Endothelial cell of umbilical vein (primary cell): ENCODE measurements at regions not wholly inside any gene's neighbourhood (a gene's known extent, or its start where the extent isn't known, plus 50 kb on each side); places are given as distances from the start of the nearest gene placed in this dataset.

Experiments used
- BruUV-seq: library from RNA; stranded (reverse); fragments of 400-500 nt; replicated peaks from 2 replicates; lab custom pipeline; 2021; lab: Mats Ljungman, UMichigan
- CTCF ChIA-PET: fragments of 300-600, 350-600 bp; sonication (Branson Sonifier 250); formaldehyde crosslinking; loops from one replicate; lab custom pipeline; 2021; ENCODE audit warnings: antibody characterized with exemption, inconsistent platforms; lab: Charles Lee
- POLR2A ChIA-PET: fragments of 300-600, 350-600 bp; sonication (Branson Sonifier 250); formaldehyde crosslinking; loops from one replicate; lab custom pipeline; 2021; ENCODE audit warnings: antibody characterized with exemption, inconsistent platforms; lab: Charles Lee
- DNase-seq: peaks from one replicate; pipeline ENCODE4 v3.0.0-alpha.2; 2011; ENCODE audit warnings: low read depth, low spot score
- FAIRE-seq: peaks from 2 replicates; lab custom pipeline; 2011; peaks lifted over from hg19 to GRCh38; lab: Jason Lieb, UNC
- H2AFZ ChIP-seq: 2 replicates; pipeline ENCODE4 v1.6.0; 2012; ENCODE audit warnings: low read depth, low read length, control low read depth, inconsistent platforms
- H3K27ac ChIP-seq: 2 replicates; pipeline ENCODE4 v1.5.1; 2011; ENCODE audit warnings: low read depth, mild to moderate bottlenecking, control low read depth, low read length, moderate library complexity; ENCODE audit not compliant: insufficient read depth
- H3K27me3 ChIP-seq, 2 experiments: 2 replicates each; pipeline versions ENCODE4 v1.6.0 to v1.6.1; 2011; ENCODE audit warnings: low read length in 2 of 2, mixed read lengths in 1 of 2; ENCODE audit not compliant: control insufficient read depth in 2 of 2, insufficient read depth in 2 of 2
- H3K36me3 ChIP-seq, 2 experiments: 2 replicates in 1 of 2; 3 replicates in 1 of 2; pipeline ENCODE4 v1.5.1; 2011; ENCODE audit warnings: low read length in 2 of 2, mild to moderate bottlenecking in 1 of 2, moderate library complexity in 1 of 2; ENCODE audit not compliant: control insufficient read depth in 2 of 2, insufficient read depth in 2 of 2; ENCODE audit errors: extremely low read depth in 1 of 2
- H3K4me1 ChIP-seq: 3 replicates; pipeline ENCODE4 v1.5.1; 2011; ENCODE audit warnings: mild to moderate bottlenecking, low read length; ENCODE audit not compliant: control insufficient read depth, insufficient read depth; ENCODE audit errors: extremely low read depth
- H3K4me2 ChIP-seq: 2 replicates; pipeline ENCODE4 v1.6.1; 2011; ENCODE audit warnings: low read length, control low read depth, mixed read lengths; ENCODE audit not compliant: insufficient read depth
- H3K4me3 ChIP-seq, 3 experiments: fragments of 200-600 bp in 1 of 3; sonication (generic), shearing (Covaris generic) in 1 of 3; replicated peaks in 1 of 3; 2 replicates each; pipeline ENCODE4 v1.5.1; 2011 to 2016; ENCODE audit warnings: control low read depth in 3 of 3, low read length in 3 of 3, mild to moderate bottlenecking in 2 of 3, inconsistent platforms in 1 of 3, low read depth in 1 of 3, moderate library complexity in 1 of 3; ENCODE audit not compliant: insufficient read depth in 1 of 3
- H3K79me2 ChIP-seq: 2 replicates; pipeline ENCODE4 v1.6.0; 2012; ENCODE audit warnings: low read length, inconsistent platforms; ENCODE audit not compliant: control insufficient read depth, insufficient read depth
- H3K9ac ChIP-seq: replicated peaks from 2 replicates; pipeline ENCODE3; 2011; ENCODE audit warnings: low read length, control low read depth; ENCODE audit not compliant: insufficient read depth; ENCODE audit errors: extremely low read depth
- H3K9me1 ChIP-seq: replicated peaks from 3 replicates; pipeline ENCODE4 v1.6.0; 2011; ENCODE audit warnings: mild to moderate bottlenecking, low read length; ENCODE audit not compliant: control insufficient read depth, insufficient read depth; ENCODE audit errors: extremely low read depth
- H3K9me3 ChIP-seq: replicated peaks from 2 replicates; pipeline ENCODE4 v1.5.1; 2012; ENCODE audit warnings: low read length, inconsistent platforms; ENCODE audit not compliant: control insufficient read depth, insufficient read depth
- H4K20me1 ChIP-seq: replicated peaks from 2 replicates; pipeline ENCODE3; 2011; ENCODE audit warnings: mild to moderate bottlenecking, low read length; ENCODE audit not compliant: control insufficient read depth, insufficient read depth; ENCODE audit errors: extremely low read depth
- CTCF ChIP-seq, 2 donors: IDR thresholded peaks; 1 replicate in 1 of 2; 2 replicates in 1 of 2; pipeline ENCODE4 v1.5.1; 2011; ENCODE audit warnings: low read length in 2 of 2, mild to moderate bottlenecking in 2 of 2, moderate library complexity in 2 of 2, control low read depth in 1 of 2, inconsistent platforms in 1 of 2, low read depth in 1 of 2; ENCODE audit not compliant: insufficient read depth in 1 of 2; ENCODE audit errors: extremely low read depth in 1 of 2
- JUN ChIP-seq: IDR thresholded peaks from 2 replicates; pipeline ENCODE4 v1.6.1; 2011; ENCODE audit warnings: borderline replicate concordance, low read depth; ENCODE audit not compliant: insufficient read length, insufficient read depth
- POLR2A ChIP-seq: IDR thresholded peaks from 2 replicates; pipeline ENCODE4 v1.6.1; 2012; ENCODE audit warnings: low read depth, mild to moderate bottlenecking, control low read depth, low read length
- dilution Hi-C: fragments of 300-500 bp; cut with MboI; formaldehyde crosslinking; loops from one replicate; pipeline ENCODE4 v1.15.0; 2019; ENCODE audit warnings: low sequenced_read_pairs; ENCODE audit not compliant: extremely low pct_ligation_motif_present
- intact Hi-C: fragments of 100-400 bp; cut with micrococcal nuclease; formaldehyde crosslinking; loops from one replicate; pipeline ENCODE4 v1.10.0; 2022
- TF ChIP-seq, protein P1 (sequence below): IDR thresholded peaks from 2 replicates; pipeline ENCODE4 v1.6.1; 2011; ENCODE audit not compliant: insufficient read depth, insufficient read length

GRCh38 chr3:95387242-95388021 lies 1324.6 kb downstream of the NSUN3 start:
- Histone ChIP-seq H3K4me1 (no peaks in the 10 kb centered on the region), H3K27me3 (no peaks in the 10 kb centered on the region), H3K4me2 (no peak overlapping the region), H4K20me1 (no peaks in the 10 kb centered on the region), H2AFZ (no peak overlapping the region), H3K9me3 (no peaks in the 10 kb centered on the region), H3K4me3 (no peak overlapping the region), H3K27ac (no peak overlapping the region), H3K79me2 (no peaks in the 10 kb centered on the region), H3K9me1 (no peaks in the 10 kb centered on the region), H3K36me3 (no peaks in the 10 kb centered on the region), H3K9ac (no peak overlapping the region)
- TF ChIP-seq POLR2A (no peak), JUN (no peak), CTCF (IDR thresholded peaks at IDR 0.05; ENCODE audit: extremely low read depth in 1 of 2, insufficient read depth in 1 of 2, low read depth in 1 of 2, low read length in 2 of 2) (no peak)
- TF ChIP-seq, protein P1, sequence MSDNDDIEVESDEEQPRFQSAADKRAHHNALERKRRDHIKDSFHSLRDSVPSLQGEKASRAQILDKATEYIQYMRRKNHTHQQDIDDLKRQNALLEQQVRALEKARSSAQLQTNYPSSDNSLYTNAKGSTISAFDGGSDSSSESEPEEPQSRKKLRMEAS: no peak
- no TSS peak for BruUV-seq
- POLR2A ChIA-PET: no interaction called here
- no peak for DNase-seq
- FAIRE-seq: no peak
- intact Hi-C loops: no loop called here
- CTCF ChIA-PET: no interaction called here
- dilution Hi-C loops: no loop called here
